K562 (cell line): ENCODE measurements at regions not wholly inside any gene's neighbourhood (a gene's known extent, or its start where the extent isn't known, plus 50 kb on each side); places are given as distances from the start of the nearest gene placed in this dataset.

Experiments used
- BHLHE40 ChIP-seq: IDR thresholded peaks from 2 replicates; pipeline ENCODE4 v1.6.1; 2011; ENCODE audit warnings: low read length, improper control_type of control experiment
- ELF4 ChIP-seq: fragments of 450-650 bp; formaldehyde crosslinking; IDR thresholded peaks from 2 replicates; pipeline ENCODE4 v1.4.0; 2022; ENCODE audit warnings: missing genetic modification characterization
- EZH2 ChIP-seq: IDR thresholded peaks from 2 replicates; pipeline ENCODE4 v1.6.1; 2012; ENCODE audit warnings: low read depth, mild to moderate bottlenecking, inconsistent platforms, low read length, borderline replicate concordance
- ILK ChIP-seq: fragments of 450-650 bp; IDR thresholded peaks from 2 replicates; pipeline ENCODE4 v1.6.1; 2016; ENCODE audit warnings: missing genetic modification characterization, low read depth, mild to moderate bottlenecking, missing compliant biosample characterization, moderate library complexity, borderline replicate concordance
- LARP7 ChIP-seq: fragments of 450-650 bp; IDR thresholded peaks from 2 replicates; pipeline ENCODE4 v1.6.1; 2016
- MYC ChIP-seq, 2 experiments: fragments of 250-450 bp in 1 of 2; sonication (Bioruptor Pico) in 1 of 2; IDR thresholded peaks; 2 replicates each; pipeline versions ENCODE4 v1.5.1 to v1.6.1; 2012 to 2021; ENCODE audit warnings: low read depth in 2 of 2, borderline replicate concordance in 1 of 2, improper control_type of control experiment in 1 of 2, low read length in 1 of 2, mild to moderate bottlenecking in 1 of 2, moderate library complexity in 1 of 2
- SP1 ChIP-seq: sonication (generic); formaldehyde crosslinking; IDR thresholded peaks from 2 replicates; pipeline ENCODE4 v1.8.1; 2022; ENCODE audit warnings: mild to moderate bottlenecking, missing genetic modification reagents
- TCF15 ChIP-seq: fragments of 250-450 bp; sonication (Bioruptor Pico); IDR thresholded peaks from 2 replicates; pipeline ENCODE4 v1.8.0; 2022; ENCODE audit warnings: moderate library complexity, mild to moderate bottlenecking, inconsistent platforms
- TF ChIP-seq, protein P1 (sequence below), 2 experiments: fragments of 450-650 bp; IDR thresholded peaks; 2 replicates each; pipeline ENCODE4 v1.6.1; 2016; ENCODE audit warnings: mild to moderate bottlenecking in 2 of 2, borderline replicate concordance in 1 of 2, low read depth in 1 of 2, moderate library complexity in 1 of 2
- TF ChIP-seq, protein P2 (sequence below): fragments of 450-650 bp; IDR thresholded peaks from 2 replicates; pipeline ENCODE4 v1.6.1; 2017; ENCODE audit warnings: antibody characterized with exemption, mild to moderate bottlenecking

DNA sequence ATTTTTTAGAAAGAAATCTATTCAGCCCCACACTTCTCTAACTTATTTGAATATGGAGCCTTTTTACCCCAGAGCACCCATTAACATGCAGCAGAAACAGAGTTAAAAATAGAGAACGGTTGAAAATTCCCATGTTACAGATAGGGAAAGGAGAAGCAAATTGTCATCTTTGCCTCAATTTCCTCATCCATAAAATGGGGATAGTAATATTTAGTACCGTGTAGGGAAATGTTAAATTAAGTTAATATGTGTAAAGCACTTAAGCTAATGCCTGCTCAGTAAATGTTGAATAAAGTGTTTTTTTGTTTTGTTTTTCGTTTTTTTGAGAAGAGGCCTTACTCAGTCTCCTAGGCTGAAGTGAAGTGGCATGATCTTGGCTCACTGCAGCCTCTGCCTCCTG, 50.3 kb downstream of the NAV1 start:
- TF ChIP-seq LARP7 = no peak
- TF ChIP-seq BHLHE40 = no peak
- TF ChIP-seq, protein P1, sequence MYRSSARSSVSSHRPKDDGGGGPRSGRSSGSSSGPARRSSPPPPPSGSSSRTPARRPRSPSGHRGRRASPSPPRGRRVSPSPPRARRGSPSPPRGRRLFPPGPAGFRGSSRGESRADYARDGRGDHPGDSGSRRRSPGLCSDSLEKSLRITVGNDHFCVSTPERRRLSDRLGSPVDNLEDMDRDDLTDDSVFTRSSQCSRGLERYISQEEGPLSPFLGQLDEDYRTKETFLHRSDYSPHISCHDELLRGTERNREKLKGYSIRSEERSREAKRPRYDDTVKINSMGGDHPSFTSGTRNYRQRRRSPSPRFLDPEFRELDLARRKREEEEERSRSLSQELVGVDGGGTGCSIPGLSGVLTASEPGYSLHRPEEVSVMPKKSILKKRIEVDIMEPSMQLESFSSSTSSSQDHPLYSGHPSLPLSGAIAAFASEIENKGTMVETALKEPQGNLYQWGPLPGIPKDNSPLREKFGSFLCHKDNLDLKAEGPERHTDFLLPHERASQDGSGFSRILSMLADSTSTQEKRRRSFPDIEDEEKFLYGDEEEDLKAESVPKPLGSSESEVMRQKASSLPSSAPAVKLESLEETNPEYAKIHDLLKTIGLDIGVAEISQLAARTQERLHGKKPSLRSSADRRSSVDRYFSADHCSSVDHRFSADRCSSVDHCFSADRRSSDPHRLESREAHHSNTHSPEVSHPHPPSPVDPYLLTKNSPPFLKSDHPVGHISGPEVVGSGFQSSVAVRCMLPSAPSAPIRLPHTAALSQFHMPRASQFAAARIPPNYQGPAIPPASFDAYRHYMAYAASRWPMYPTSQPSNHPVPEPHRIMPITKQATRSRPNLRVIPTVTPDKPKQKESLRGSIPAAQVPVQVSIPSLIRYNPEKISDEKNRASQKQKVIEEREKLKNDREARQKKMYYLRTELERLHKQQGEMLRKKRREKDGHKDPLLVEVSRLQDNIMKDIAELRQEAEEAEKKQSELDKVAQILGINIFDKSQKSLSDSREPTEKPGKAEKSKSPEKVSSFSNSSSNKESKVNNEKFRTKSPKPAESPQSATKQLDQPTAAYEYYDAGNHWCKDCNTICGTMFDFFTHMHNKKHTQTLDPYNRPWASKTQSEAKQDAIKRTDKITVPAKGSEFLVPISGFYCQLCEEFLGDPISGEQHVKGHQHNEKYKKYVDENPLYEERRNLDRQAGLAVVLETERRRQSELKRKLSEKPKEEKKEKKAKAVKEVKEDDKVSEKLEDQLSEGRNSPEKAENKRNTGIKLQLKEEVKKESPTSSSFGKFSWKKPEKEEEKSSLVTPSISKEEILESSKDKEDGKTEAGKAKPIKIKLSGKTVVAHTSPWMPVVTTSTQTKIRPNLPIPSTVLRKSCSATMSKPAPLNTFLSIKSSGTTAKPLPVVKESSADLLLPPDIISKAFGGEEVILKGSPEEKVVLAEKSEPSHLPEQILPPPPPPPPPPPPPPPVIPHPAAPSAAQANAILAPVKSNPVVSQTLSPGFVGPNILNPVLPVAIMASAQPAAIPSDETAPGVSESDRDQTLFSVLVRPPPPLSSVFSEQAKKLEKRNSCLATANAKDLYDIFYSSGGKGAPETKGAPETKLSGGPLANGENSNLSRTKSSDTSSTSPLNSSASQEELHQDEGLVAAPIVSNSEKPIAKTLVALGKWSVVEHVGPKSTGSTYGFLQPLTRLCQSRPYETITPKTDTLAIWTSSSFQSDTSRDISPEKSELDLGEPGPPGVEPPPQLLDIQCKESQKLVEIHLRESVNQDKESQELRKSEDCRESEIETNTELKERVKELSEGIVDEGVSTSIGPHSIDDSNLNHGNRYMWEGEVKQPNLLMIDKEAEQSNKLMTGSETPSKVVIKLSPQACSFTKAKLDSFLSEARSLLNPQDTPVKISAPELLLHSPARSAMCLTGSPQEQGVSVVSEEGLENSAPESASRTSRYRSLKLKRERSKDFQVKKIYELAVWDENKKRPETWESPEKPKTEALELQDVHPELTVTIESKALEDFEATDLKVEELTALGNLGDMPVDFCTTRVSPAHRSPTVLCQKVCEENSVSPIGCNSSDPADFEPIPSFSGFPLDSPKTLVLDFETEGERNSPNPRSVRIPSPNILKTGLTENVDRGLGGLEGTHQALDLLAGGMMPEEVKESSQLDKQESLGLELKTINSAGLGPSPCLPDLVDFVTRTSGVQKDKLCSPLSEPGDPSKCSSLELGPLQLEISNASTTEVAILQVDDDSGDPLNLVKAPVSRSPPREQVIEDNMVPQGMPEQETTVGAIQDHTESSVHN (IDR thresholded peaks at IDR 0.05; ENCODE audit: borderline replicate concordance in 1 of 2, low read depth in 1 of 2) = no peak
- no peak for TF ChIP-seq ILK (tag)
- no peak for TF ChIP-seq TCF15 (CRISPR knock-in tag)
- TF ChIP-seq, protein P2, sequence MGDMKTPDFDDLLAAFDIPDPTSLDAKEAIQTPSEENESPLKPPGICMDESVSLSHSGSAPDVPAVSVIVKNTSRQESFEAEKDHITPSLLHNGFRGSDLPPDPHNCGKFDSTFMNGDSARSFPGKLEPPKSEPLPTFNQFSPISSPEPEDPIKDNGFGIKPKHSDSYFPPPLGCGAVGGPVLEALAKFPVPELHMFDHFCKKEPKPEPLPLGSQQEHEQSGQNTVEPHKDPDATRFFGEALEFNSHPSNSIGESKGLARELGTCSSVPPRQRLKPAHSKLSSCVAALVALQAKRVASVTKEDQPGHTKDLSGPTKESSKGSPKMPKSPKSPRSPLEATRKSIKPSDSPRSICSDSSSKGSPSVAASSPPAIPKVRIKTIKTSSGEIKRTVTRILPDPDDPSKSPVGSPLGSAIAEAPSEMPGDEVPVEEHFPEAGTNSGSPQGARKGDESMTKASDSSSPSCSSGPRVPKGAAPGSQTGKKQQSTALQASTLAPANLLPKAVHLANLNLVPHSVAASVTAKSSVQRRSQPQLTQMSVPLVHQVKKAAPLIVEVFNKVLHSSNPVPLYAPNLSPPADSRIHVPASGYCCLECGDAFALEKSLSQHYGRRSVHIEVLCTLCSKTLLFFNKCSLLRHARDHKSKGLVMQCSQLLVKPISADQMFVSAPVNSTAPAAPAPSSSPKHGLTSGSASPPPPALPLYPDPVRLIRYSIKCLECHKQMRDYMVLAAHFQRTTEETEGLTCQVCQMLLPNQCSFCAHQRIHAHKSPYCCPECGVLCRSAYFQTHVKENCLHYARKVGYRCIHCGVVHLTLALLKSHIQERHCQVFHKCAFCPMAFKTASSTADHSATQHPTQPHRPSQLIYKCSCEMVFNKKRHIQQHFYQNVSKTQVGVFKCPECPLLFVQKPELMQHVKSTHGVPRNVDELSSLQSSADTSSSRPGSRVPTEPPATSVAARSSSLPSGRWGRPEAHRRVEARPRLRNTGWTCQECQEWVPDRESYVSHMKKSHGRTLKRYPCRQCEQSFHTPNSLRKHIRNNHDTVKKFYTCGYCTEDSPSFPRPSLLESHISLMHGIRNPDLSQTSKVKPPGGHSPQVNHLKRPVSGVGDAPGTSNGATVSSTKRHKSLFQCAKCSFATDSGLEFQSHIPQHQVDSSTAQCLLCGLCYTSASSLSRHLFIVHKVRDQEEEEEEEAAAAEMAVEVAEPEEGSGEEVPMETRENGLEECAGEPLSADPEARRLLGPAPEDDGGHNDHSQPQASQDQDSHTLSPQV = no peak
- no peak for TF ChIP-seq SP1 (CRISPR knock-in tag)
- TF ChIP-seq ELF4 = no peak
- no peak for TF ChIP-seq MYC (IDR thresholded peaks at IDR 0.05; ENCODE audit: low read depth, low read length)
- no peak for TF ChIP-seq MYC (CRISPR knock-in tag; IDR thresholded peaks at IDR 0.05; ENCODE audit: borderline replicate concordance, low read depth)
- TF ChIP-seq EZH2 = no peak
